SK-N-SH treated with all-trans-retinoic acid at 6 μM for 48 hours (cell line): ENCODE measurements at regions not wholly inside any gene's neighbourhood (a gene's known extent, or its start where the extent isn't known, plus 50 kb on each side); places are given as distances from the start of the nearest gene placed in this dataset.

ENCODE experiments used
- ARNTL ChIP-seq: fragments of 450-650 bp; formaldehyde crosslinking; IDR thresholded peaks from 2 replicates; pipeline ENCODE4 v1.5.0; 2020; ENCODE audit warnings: low read depth, mild to moderate bottlenecking, moderate library complexity, borderline replicate concordance
- BACH2 ChIP-seq: fragments of 250-450 bp; sonication (Bioruptor Pico); IDR thresholded peaks from 2 replicates; pipeline ENCODE4 v1.9.0; 2021; ENCODE audit warnings: mild to moderate bottlenecking, borderline replicate concordance
- CREB5 ChIP-seq: fragments of 250-450 bp; sonication (Bioruptor Pico); IDR thresholded peaks from 2 replicates; pipeline ENCODE4 v1.5.1; 2020; ENCODE audit warnings: low read depth, mild to moderate bottlenecking, moderate library complexity
- CSRNP3 ChIP-seq: fragments of 250-450 bp; sonication (Bioruptor Pico); IDR thresholded peaks from 2 replicates; pipeline ENCODE4 v1.5.1; 2021; ENCODE audit warnings: mild to moderate bottlenecking, moderate library complexity
- PATZ1 ChIP-seq: fragments of 250-450 bp; sonication (Bioruptor Pico); IDR thresholded peaks from 2 replicates; pipeline ENCODE4 v1.8.0; 2020; ENCODE audit warnings: mild to moderate bottlenecking, moderate library complexity, borderline replicate concordance
- PPARA ChIP-seq: fragments of 250-450 bp; sonication (Bioruptor Pico); IDR thresholded peaks from 2 replicates; pipeline ENCODE4 v1.5.0; 2020; ENCODE audit warnings: mild to moderate bottlenecking, borderline replicate concordance
- TSHZ2 ChIP-seq: fragments of 250-450 bp; sonication (Bioruptor Pico); IDR thresholded peaks from 2 replicates; pipeline ENCODE4 v1.5.0; 2020; ENCODE audit warnings: mild to moderate bottlenecking, moderate library complexity
- ZFP3 ChIP-seq: fragments of 250-450 bp; sonication (Bioruptor Pico); IDR thresholded peaks from 2 replicates; pipeline ENCODE4 v1.5.0; 2020; ENCODE audit warnings: mild to moderate bottlenecking, moderate library complexity
- ZFP30 ChIP-seq: fragments of 450-650 bp; formaldehyde crosslinking; IDR thresholded peaks from 2 replicates; pipeline ENCODE4 v1.5.0; 2022; ENCODE audit warnings: mild to moderate bottlenecking, moderate library complexity
- ZNF70 ChIP-seq: fragments of 450-650 bp; formaldehyde crosslinking; IDR thresholded peaks from 2 replicates; pipeline ENCODE4 v1.5.0; 2020; ENCODE audit warnings: mild to moderate bottlenecking, moderate library complexity

GRCh38 chr13:44221657-44222056 is 152.0 kb upstream of the SERP2 start:
- TF ChIP-seq ZFP3 (CRISPR knock-in tag) = no peak
- no peak for TF ChIP-seq PATZ1 (CRISPR knock-in tag)
- TF ChIP-seq PPARA (CRISPR knock-in tag) = no peak
- no peak for TF ChIP-seq ARNTL
- TF ChIP-seq ZFP30 = no peak
- no peak for TF ChIP-seq ZNF70 (CRISPR knock-in tag)
- no peak for TF ChIP-seq TSHZ2 (CRISPR knock-in tag)
- TF ChIP-seq CSRNP3 = no peak
- no peak for TF ChIP-seq CREB5 (CRISPR knock-in tag)
- TF ChIP-seq BACH2 = no peak
